Epithelial cell of proximal tubule (primary cell): ENCODE measurements at regions not wholly inside any gene's neighbourhood (a gene's known extent, or its start where the extent isn't known, plus 50 kb on each side); places are given as distances from the start of the nearest gene placed in this dataset.

Source experiments
- DNase-seq: peaks from one replicate; pipeline ENCODE4 v3.0.0-alpha.2; 2011; ENCODE audit warnings: low read depth
- H3K4me3 ChIP-seq: 2 replicates; pipeline ENCODE4 v1.5.1; 2011; ENCODE audit warnings: low read depth, mild to moderate bottlenecking, low read length
- TF ChIP-seq, protein P1 (sequence below): conservative IDR thresholded peaks from 2 replicates; pipeline ENCODE4 v1.5.1; 2012; ENCODE audit warnings: low read depth, mild to moderate bottlenecking, low read length

DNA sequence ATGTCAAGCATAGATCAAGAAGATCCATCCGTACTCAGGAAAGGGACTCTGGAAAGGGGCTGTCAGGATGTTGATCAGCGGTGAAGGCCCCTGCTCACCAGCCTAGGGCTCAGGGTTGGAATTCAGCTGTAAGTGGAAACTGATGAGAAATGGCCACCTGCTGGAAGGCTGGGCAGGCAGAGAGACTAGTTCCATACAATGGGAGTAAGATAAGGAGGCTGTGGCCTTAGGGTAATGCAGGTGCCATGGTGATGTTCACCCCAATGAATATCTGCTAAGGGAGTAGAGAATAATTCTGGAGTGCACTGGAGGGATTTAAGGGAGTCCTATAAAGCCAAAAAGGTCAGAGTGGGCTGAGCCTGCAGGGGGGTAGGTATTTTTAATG is 256.6 kb downstream of the CYRIA start:
- TF ChIP-seq, protein P1, sequence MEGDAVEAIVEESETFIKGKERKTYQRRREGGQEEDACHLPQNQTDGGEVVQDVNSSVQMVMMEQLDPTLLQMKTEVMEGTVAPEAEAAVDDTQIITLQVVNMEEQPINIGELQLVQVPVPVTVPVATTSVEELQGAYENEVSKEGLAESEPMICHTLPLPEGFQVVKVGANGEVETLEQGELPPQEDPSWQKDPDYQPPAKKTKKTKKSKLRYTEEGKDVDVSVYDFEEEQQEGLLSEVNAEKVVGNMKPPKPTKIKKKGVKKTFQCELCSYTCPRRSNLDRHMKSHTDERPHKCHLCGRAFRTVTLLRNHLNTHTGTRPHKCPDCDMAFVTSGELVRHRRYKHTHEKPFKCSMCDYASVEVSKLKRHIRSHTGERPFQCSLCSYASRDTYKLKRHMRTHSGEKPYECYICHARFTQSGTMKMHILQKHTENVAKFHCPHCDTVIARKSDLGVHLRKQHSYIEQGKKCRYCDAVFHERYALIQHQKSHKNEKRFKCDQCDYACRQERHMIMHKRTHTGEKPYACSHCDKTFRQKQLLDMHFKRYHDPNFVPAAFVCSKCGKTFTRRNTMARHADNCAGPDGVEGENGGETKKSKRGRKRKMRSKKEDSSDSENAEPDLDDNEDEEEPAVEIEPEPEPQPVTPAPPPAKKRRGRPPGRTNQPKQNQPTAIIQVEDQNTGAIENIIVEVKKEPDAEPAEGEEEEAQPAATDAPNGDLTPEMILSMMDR = no peak
- no peak overlapping the region for H3K4me3 ChIP-seq
- no peak for DNase-seq

DNA sequence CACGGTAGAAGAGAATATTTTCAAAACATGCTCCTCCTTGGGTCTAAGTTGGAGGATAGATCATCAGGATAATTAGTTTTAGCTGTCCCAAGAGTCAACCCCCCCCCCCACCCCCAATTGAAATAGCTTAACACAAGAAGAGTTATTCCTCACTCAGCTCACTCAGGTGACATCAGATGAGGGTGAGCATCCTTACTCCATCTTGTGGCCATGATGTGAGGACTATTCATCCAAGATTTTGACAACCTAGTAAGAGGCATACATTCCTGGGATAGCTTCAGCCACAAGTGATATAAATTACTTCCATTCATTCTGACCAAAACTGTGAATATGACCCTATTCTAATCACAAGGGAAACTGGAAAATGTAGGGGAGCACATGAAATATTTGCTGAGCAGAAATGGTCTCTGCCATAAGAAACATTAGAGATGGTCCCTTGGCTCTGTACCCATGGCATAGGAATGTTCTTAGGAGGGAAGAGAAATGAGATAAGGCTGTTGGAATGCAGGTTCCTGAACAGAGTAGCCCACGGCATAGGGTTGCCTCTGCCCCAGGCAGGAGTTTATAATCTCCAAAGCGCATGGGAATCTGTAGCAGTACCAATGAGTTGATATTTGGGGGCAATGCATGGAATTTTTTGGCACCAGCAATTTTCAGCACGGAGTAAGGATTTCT is 257.2 kb downstream of the CYRIA start:
- TF ChIP-seq, protein P1 = no peak
- DNase-seq = no peak
- H3K4me3 ChIP-seq = no peak overlapping the region

DNA sequence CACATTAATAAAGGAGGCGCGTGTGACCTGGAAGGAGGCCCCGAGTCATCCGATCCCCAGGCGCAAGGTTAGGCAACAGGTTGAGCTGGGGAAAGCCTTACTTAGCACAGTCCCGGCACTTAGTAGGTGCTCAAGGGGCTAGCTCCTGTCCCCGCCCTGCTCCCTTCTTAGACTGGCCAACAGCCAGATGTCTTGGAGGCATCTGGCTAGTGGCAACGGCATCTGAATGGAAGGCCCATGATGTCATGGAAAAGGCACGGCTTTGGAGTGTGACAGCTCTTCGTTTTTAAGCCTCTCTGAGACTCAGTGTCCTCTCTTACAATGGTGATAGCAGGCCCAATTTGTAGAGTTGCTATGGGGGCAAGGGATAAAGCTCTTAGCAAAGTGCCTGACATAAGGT is 258.3 kb downstream of the CYRIA start:
- H3K4me3 ChIP-seq = no peak overlapping the region
- TF ChIP-seq, protein P1 = no peak
- no peak for DNase-seq

DNA sequence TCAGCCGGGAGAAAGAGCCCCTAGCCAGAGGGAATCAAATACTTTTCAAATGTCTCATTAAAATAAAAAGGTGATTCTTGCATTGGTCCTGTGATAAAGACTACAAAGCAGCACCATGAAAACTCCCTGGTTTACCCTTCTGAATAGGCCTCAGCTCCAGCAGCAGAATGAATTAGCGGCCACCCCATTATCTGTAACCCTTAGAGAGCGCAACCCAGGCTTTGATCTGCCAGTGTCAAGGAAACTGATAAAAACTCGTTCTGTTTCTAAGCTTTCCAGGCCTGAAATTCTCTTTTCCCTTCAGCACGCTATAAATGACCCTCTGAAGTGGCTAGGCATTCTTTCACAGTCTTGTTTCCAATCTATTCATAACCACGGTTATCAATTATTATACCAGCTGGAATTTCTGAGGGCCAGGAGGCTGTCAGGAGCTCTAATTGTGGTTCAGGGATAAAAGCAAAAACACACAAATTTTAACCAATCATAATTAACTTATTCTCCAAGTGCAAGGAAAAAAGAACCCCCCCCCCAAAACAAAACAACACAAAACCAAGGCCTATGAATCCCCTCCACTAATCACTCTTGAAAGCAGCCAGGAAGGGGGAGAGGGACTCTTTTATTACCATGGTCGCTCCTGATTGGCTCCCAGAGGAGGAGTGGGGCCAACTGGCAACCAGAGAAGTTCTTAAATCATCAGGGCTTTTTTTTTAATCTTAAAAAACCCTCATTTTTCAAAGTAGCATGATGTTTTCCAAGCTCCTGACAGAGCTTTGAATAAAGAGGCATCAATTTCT is 258.9 kb downstream of the CYRIA start:
- TF ChIP-seq, protein P1 = no peak
- no peak overlapping the region for H3K4me3 ChIP-seq
- no peak for DNase-seq

DNA sequence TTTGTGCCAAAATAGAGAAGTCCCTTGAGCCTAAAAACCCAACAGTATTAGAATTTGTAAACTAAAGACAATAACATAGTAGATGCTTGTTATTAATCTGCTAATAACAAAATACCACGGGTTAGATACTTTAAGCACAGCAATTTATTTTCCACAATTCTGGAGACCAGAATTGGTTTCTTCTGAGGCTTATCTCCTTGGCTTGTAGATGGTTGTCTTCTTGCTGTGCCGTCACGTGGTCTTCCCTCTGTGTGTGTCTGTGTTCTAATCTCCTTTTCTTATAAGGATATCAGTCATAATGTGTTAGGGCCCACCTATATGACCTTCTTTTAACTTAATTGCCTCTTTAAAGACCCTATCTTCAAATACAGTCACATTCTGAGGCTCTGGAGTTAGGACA is 260.1 kb downstream of the CYRIA start:
- H3K4me3 ChIP-seq = no peak overlapping the region
- DNase-seq = no peak
- TF ChIP-seq, protein P1 = no peak

DNA sequence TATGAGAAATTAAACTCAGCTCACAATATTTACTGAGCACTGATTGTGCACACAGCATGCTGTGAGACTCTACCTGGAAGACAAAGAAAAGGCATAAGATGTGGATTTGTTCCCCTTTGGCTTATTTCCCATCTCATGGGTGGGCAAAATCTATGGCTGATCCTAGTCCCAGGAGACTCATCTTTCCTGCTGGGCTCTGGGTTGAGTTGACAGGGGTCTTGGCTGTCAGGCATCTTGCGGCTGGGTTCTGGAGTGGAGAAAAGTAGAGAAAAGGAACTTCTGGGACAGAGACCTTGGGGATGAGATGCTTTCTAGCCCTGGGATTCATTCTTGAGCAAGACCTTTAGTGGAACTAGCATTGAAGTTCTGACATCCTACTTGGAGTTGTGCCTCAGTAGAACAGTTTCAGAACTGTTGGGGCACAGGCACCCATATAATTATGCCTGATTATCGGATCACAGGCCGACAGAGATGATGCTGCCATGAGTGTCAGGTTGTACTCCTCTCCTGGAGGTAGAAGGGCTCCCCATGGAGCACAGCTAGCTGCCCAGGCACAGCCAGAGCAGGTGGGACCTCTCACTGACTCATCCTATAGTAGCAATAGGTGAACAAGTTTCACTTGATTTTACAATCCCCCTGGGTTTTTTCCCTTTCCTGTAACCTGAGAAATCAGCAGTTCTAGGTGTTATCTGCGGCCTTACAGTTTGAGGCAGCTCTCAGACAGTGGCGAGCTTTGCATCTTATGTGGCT is 260.9 kb downstream of the CYRIA start:
- DNase-seq = no peak
- H3K4me3 ChIP-seq = no peak overlapping the region
- TF ChIP-seq, protein P1 = no peak
